ENCODE measurements at regions not wholly inside any gene's neighbourhood (a gene's known extent, or its start where the extent isn't known, plus 50 kb on each side); places are given as distances from the start of the nearest gene placed in this dataset.

- no peak for TF ChIP-seq ZNF512 (CRISPR knock-in tag; IDR thresholded peaks at IDR 0.05; ENCODE audit: borderline replicate concordance)
- TF ChIP-seq SMAD3 (CRISPR knock-in tag; IDR thresholded peaks at IDR 0.05; ENCODE audit: borderline replicate concordance), result no peak
- no peak for TF ChIP-seq TEAD4 (CRISPR knock-in tag; IDR thresholded peaks at IDR 0.05)
Measured at GRCh38 chr9:88799541-88800328, 191.5 kb upstream of the S1PR3 start (continued).

GRCh38 chr9:88800329-88800682, 191.0 kb upstream of the S1PR3 start:
- no peaks in the 10 kb centered on the region for H3K27me3 Mint-ChIP-seq (ENCODE audit: low read depth)
- ATAC-seq (no peak), DNase-seq (ENCODE audit: low spot score) (no peak)
- ChIA-PET CTCF (no interaction called here), POLR2A (no interaction called here)
- no peak overlapping the region for H3K4me3 Mint-ChIP-seq
- H3K9me3 Mint-ChIP-seq, result peaks cover 21% of the 10 kb centered on the region
- no peak for TF ChIP-seq ZNF317 (CRISPR knock-in tag; IDR thresholded peaks at IDR 0.05; ENCODE audit: borderline replicate concordance, low read depth)
- no peak for TF ChIP-seq E2F5 (CRISPR knock-in tag; IDR thresholded peaks at IDR 0.05)
- TF ChIP-seq JUN (CRISPR knock-in tag; IDR thresholded peaks at IDR 0.05), result no peak
- no peak for TF ChIP-seq NR1H2 (CRISPR knock-in tag; IDR thresholded peaks at IDR 0.05)
- no peak overlapping the region for H3K27ac Mint-ChIP-seq
- H3K36me3 Mint-ChIP-seq, result no peaks in the 10 kb centered on the region
- H3K4me1 Mint-ChIP-seq, result peaks cover 17% of the 10 kb centered on the region

GRCh38 chr9:88801214-88801796, 190.0 kb upstream of the S1PR3 start:
- no peak for DNase-seq (ENCODE audit: low spot score)
- no peak for TF ChIP-seq ERG (CRISPR knock-in tag; IDR thresholded peaks at IDR 0.05)
- no peak overlapping the region for H3K27ac Mint-ChIP-seq
- no peaks in the 10 kb centered on the region for H3K36me3 Mint-ChIP-seq
- ChIA-PET POLR2A (interaction anchor here (0.7 kb wide), 1 partner anchor 189 kb away, joined by 4 read pairs; no protein-coding TSS in a partner anchor), CTCF (no interaction called here)
- peaks cover 17% of the 10 kb centered on the region for H3K4me1 Mint-ChIP-seq
- no peaks in the 10 kb centered on the region for H3K27me3 Mint-ChIP-seq (ENCODE audit: low read depth)
- peaks cover 17% of the 10 kb centered on the region for H3K9me3 Mint-ChIP-seq
- H3K4me3 Mint-ChIP-seq, result no peak overlapping the region
- no peak for ATAC-seq

GRCh38 chr9:88802533-88802932, 188.7 kb upstream of the S1PR3 start:
- POLR2A ChIA-PET, result no interaction called here
- Mint-ChIP-seq H3K36me3 (no peaks in the 10 kb centered on the region), H3K27ac (no peak overlapping the region), H3K9me3 (peaks cover 16% of the 10 kb centered on the region), H3K4me1 (peaks cover 17% of the 10 kb centered on the region), H3K27me3 (ENCODE audit: low read depth) (no peaks in the 10 kb centered on the region), H3K4me3 (no peak overlapping the region)
- DNase-seq (ENCODE audit: low spot score), result no peak
- CTCF ChIA-PET, result no interaction called here
- ATAC-seq, result no peak
- no peak for TF ChIP-seq ATF6 (CRISPR knock-in tag; IDR thresholded peaks at IDR 0.05)
- TF ChIP-seq ESRRA (CRISPR knock-in tag; IDR thresholded peaks at IDR 0.05; ENCODE audit: borderline replicate concordance), result no peak
- no peak for TF ChIP-seq MXD4 (CRISPR knock-in tag; IDR thresholded peaks at IDR 0.05; ENCODE audit: borderline replicate concordance)
- no peak for TF ChIP-seq GABPB1 (CRISPR knock-in tag; IDR thresholded peaks at IDR 0.05)
- no peak for TF ChIP-seq PRRX2 (CRISPR knock-in tag; IDR thresholded peaks at IDR 0.05)
- TF ChIP-seq SP1 (CRISPR knock-in tag; conservative IDR thresholded peaks at IDR 0.05), result no peak
- TF ChIP-seq MAX (CRISPR knock-in tag; IDR thresholded peaks at IDR 0.05), result no peak
- TF ChIP-seq ZNF416 (CRISPR knock-in tag; IDR thresholded peaks at IDR 0.05), result no peak
- no peak for TF ChIP-seq ZNF396 (CRISPR knock-in tag; IDR thresholded peaks at IDR 0.05; ENCODE audit: borderline replicate concordance)
- TF ChIP-seq IRF2 (CRISPR knock-in tag; IDR thresholded peaks at IDR 0.05; ENCODE audit: borderline replicate concordance, low read depth), result no peak
- TF ChIP-seq AR (CRISPR knock-in tag; IDR thresholded peaks at IDR 0.05), result no peak
- TF ChIP-seq NFE2L1 (CRISPR knock-in tag; IDR thresholded peaks at IDR 0.05), result no peak
- no peak for TF ChIP-seq TEAD1 (CRISPR knock-in tag; IDR thresholded peaks at IDR 0.05)
- no peak for TF ChIP-seq ATF1 (CRISPR knock-in tag; IDR thresholded peaks at IDR 0.05)
- no peak for TF ChIP-seq GTF2I (CRISPR knock-in tag; conservative IDR thresholded peaks at IDR 0.05)

Data from WTC11 (cell line).